CD14-positive monocyte (primary cell): ENCODE measurements at regions not wholly inside any gene's neighbourhood (a gene's known extent, or its start where the extent isn't known, plus 50 kb on each side); places are given as distances from the start of the nearest gene placed in this dataset.
A peak's percentile ranks its signal among the peaks of the same experiment; 100 is the strongest.

ENCODE experiments used
- DNase-seq, 3 donors: peaks; one replicate each; pipeline ENCODE4 v3.0.0-alpha.2; 2011 to 2022
- H2AFZ ChIP-seq: 2 replicates; pipeline ENCODE4 v1.6.0; 2012; ENCODE audit warnings: mild to moderate bottlenecking, low read depth, low read length, inconsistent platforms; ENCODE audit not compliant: insufficient read depth, poor library complexity, severe bottlenecking
- H3K27ac ChIP-seq, 2 donors: 1 replicate in 1 of 2; 2 replicates in 1 of 2; pipeline ENCODE4 v1.5.1; 2012 to 2013; ENCODE audit warnings: low read length in 2 of 2, control low read depth in 1 of 2, inconsistent platforms in 1 of 2, low read depth in 1 of 2, mild to moderate bottlenecking in 1 of 2
- H3K27me3 ChIP-seq, 2 donors: one replicate each; pipeline versions ENCODE4 v1.6.0 to v1.6.1; 2011 to 2013; ENCODE audit warnings: low read length in 2 of 2; ENCODE audit not compliant: control insufficient read depth in 2 of 2, insufficient read depth in 2 of 2
- H3K36me3 ChIP-seq, 2 donors: replicated peaks in 1 of 2; 1 replicate in 1 of 2; 2 replicates in 1 of 2; pipeline versions ENCODE4 v1.5.1 to v1.6.1; 2012 to 2013; ENCODE audit warnings: low read length in 2 of 2, control low read depth in 1 of 2, inconsistent platforms in 1 of 2, mild to moderate bottlenecking in 1 of 2; ENCODE audit not compliant: insufficient read depth in 2 of 2, control insufficient read depth in 1 of 2
- H3K4me1 ChIP-seq, 2 donors: 1 replicate in 1 of 2; 2 replicates in 1 of 2; pipeline versions ENCODE4 v1.5.1 to v1.6.1; 2012 to 2013; ENCODE audit warnings: low read length in 2 of 2, control low read depth in 1 of 2, inconsistent platforms in 1 of 2, mild to moderate bottlenecking in 1 of 2, moderate library complexity in 1 of 2; ENCODE audit not compliant: insufficient read depth in 2 of 2, control insufficient read depth in 1 of 2
- H3K4me2 ChIP-seq: replicated peaks from 2 replicates; pipeline ENCODE3; 2012; ENCODE audit warnings: low read length, moderate library complexity, mild to moderate bottlenecking; ENCODE audit not compliant: poor library complexity, severe bottlenecking; ENCODE audit errors: extremely low read depth
- H3K4me3 ChIP-seq, 3 experiments: fragments of 200-600 bp in 1 of 3; sonication (generic) in 1 of 3; replicated peaks in 1 of 3; 1 replicate in 2 of 3; 2 replicates in 1 of 3; pipeline ENCODE4 v1.5.1; 2011 to 2013; ENCODE audit warnings: low read length in 3 of 3, mild to moderate bottlenecking in 3 of 3, control low read depth in 2 of 3, low read depth in 2 of 3, inconsistent platforms in 1 of 3, moderate library complexity in 1 of 3
- H3K79me2 ChIP-seq: 2 replicates; pipeline ENCODE4 v1.6.0; 2012; ENCODE audit warnings: mild to moderate bottlenecking, control low read depth, inconsistent platforms, low read length, moderate library complexity; ENCODE audit not compliant: insufficient read depth
- H3K9ac ChIP-seq: 2 replicates; pipeline ENCODE4 v1.6.0; 2017; ENCODE audit warnings: low read length, mild to moderate bottlenecking; ENCODE audit not compliant: insufficient read depth, poor library complexity, severe bottlenecking
- H3K9me3 ChIP-seq, 2 donors: replicated peaks in 1 of 2; 1 replicate in 1 of 2; 2 replicates in 1 of 2; pipeline versions ENCODE4 v1.5.1 to v1.6.1; 2012 to 2013; ENCODE audit warnings: low read length in 2 of 2, control low read depth in 1 of 2; ENCODE audit not compliant: control insufficient read depth in 1 of 2, insufficient read depth in 1 of 2
- H4K20me1 ChIP-seq: 2 replicates; pipeline ENCODE4 v1.6.0; 2012; ENCODE audit warnings: mild to moderate bottlenecking, low read length, control low read depth, moderate library complexity; ENCODE audit not compliant: insufficient read depth
- H3K27ac Mint-ChIP-seq, 7 donors: one replicate each; pipeline ENCODE4 v1.8.0; 2020; ENCODE audit warnings: mild to moderate bottlenecking in 7 of 7, mixed read lengths in 7 of 7, moderate library complexity in 6 of 7, inconsistent platforms in 2 of 7
- H3K27me3 Mint-ChIP-seq, 3 donors: one replicate each; pipeline ENCODE4 v1.8.0; 2021 to 2022; ENCODE audit warnings: low read depth in 3 of 3, mild to moderate bottlenecking in 3 of 3, mixed read lengths in 3 of 3, moderate library complexity in 3 of 3, inconsistent platforms in 1 of 3
- H3K36me3 Mint-ChIP-seq, 2 donors: one replicate each; pipeline ENCODE4 v1.8.0; 2020; ENCODE audit warnings: mixed read lengths in 2 of 2, inconsistent platforms in 1 of 2, mild to moderate bottlenecking in 1 of 2
- H3K4me1 Mint-ChIP-seq: one replicate; pipeline ENCODE4 v1.8.0; 2020; ENCODE audit warnings: mild to moderate bottlenecking, mixed read lengths
- H3K4me3 Mint-ChIP-seq, 2 donors: one replicate each; pipeline ENCODE4 v1.8.0; 2020; ENCODE audit warnings: mild to moderate bottlenecking in 2 of 2, mixed read lengths in 2 of 2, moderate library complexity in 1 of 2
- H3K9me3 Mint-ChIP-seq, 7 donors: one replicate each; pipeline ENCODE4 v1.8.0; 2020 to 2022; ENCODE audit warnings: mixed read lengths in 7 of 7, mild to moderate bottlenecking in 6 of 7, moderate library complexity in 6 of 7, inconsistent platforms in 2 of 7
- WGBS: methylation state at CpG from one replicate; pipeline ENCODE4 v1.1.5; 2013; ENCODE audit warnings: missing lambda C conversion rate; ENCODE audit not compliant: insufficient coverage; 5-methylcytosine and 5-hydroxymethylcytosine counted together
- intact Hi-C, 2 donors: fragments of 100-400 bp; cut with micrococcal nuclease; formaldehyde crosslinking; loops; one replicate each; pipeline versions ENCODE4 v1.15.0 to v1.15.1; 2023
- TF ChIP-seq, protein P1 (sequence below): fragments of 200-600 bp; IDR thresholded peaks from one replicate; pipeline ENCODE4 v1.8.0; 2022; ENCODE audit warnings: antibody characterized with exemption, mild to moderate bottlenecking

DNA sequence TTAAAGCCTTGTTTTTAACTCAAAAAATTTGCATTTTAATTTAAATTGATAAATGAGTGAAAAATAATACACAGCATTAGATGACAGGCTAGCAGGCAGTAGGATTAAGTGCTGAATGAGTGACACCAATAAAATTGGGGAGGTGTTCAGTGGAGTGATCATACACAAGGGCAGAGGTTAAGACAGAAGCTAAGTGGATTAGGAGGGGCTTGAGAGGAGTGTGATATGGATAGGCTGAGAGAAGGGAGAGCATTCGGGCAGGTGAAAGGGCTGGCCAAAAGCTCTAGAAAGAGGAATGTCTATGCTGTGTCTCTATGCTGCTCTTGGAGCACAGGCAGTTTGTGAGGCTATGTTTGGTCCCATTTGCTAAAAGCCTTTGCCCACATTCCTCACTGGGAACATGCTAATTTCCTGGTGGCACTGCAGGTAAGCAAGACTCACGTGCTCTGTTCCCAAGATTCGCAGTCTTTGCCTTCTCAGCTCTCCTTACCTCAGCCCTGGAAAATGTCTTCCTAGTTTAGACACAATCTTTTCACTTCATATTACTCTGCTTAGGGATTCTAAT is 52.8 kb upstream of the CCSER1 start:
- H3K36me3 ChIP-seq, result no peaks in the 10 kb centered on the region
- peak overlapping the region in 1 of 2 donors; percentile 20 for H3K27ac ChIP-seq
- Mint-ChIP-seq H3K9me3 (no peaks in the 10 kb centered on the region), H3K27me3 (peaks cover 0 to 4% (median 2%) of the 10 kb centered on the region in 3 donors), H3K36me3 (no peaks in the 10 kb centered on the region), H3K4me1 (peaks cover 37% of the 10 kb centered on the region), H3K4me3 (peak overlapping the region in 1 of 2 donors; percentile 7), H3K27ac (peak overlapping the region in 2 of 7 donors; percentile 62 to 63)
- H3K4me3 ChIP-seq, result no peak overlapping the region
- H3K9ac ChIP-seq, result no peak overlapping the region
- H3K9me3 ChIP-seq, result no peaks in the 10 kb centered on the region
- TF ChIP-seq, protein P1, sequence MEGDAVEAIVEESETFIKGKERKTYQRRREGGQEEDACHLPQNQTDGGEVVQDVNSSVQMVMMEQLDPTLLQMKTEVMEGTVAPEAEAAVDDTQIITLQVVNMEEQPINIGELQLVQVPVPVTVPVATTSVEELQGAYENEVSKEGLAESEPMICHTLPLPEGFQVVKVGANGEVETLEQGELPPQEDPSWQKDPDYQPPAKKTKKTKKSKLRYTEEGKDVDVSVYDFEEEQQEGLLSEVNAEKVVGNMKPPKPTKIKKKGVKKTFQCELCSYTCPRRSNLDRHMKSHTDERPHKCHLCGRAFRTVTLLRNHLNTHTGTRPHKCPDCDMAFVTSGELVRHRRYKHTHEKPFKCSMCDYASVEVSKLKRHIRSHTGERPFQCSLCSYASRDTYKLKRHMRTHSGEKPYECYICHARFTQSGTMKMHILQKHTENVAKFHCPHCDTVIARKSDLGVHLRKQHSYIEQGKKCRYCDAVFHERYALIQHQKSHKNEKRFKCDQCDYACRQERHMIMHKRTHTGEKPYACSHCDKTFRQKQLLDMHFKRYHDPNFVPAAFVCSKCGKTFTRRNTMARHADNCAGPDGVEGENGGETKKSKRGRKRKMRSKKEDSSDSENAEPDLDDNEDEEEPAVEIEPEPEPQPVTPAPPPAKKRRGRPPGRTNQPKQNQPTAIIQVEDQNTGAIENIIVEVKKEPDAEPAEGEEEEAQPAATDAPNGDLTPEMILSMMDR, result no peak
- no peaks in the 10 kb centered on the region for H3K27me3 ChIP-seq
- H3K4me2 ChIP-seq, result peak overlapping the region; percentile 24
- H3K4me1 ChIP-seq, result peaks cover 35 to 42% of the 10 kb centered on the region in 2 donors
- no peak for DNase-seq
- no peaks in the 10 kb centered on the region for H3K79me2 ChIP-seq
- intact Hi-C loops, result loop anchor here in 1 of 2 donors (10.0 kb wide), 1 partner anchor 50 kb away; no protein-coding TSS in a partner anchor
- peak overlapping the region; percentile 38 for H2AFZ ChIP-seq
- 93% methylated on average over 2 of the region's 3 CpGs for WGBS
- H4K20me1 ChIP-seq, result no peaks in the 10 kb centered on the region
